T-cell (primary cell): ENCODE measurements at regions not wholly inside any gene's neighbourhood (a gene's known extent, or its start where the extent isn't known, plus 50 kb on each side); places are given as distances from the start of the nearest gene placed in this dataset.
"Not testable (repeated sequence)": the region's sequence is repeated elsewhere in the genome, so short reads cannot be mapped to it uniquely, and the experiment has no call there.

Experiments used
- ATAC-seq, 4 experiments: fragments of 200-7000 bp in 3 of 4; fragments of 150-1000 bp in 1 of 4; cut with Tn5 transposase; replicated peaks in 1 of 4; 1 replicate in 3 of 4; 2 replicates in 1 of 4; pipeline ENCODE4 v1.10.0; 2021; ENCODE audit warnings: moderate library complexity in 3 of 4, mild to moderate bottlenecking in 2 of 4, moderate number of reproducible peaks in 1 of 4
- CTCF ChIA-PET, 2 donors: fragments of 300-600 bp; sonication (Branson Sonifier 250); formaldehyde crosslinking; loops; one replicate each; lab custom pipeline; 2022; ENCODE audit warnings: antibody characterized with exemption in 2 of 2; lab: Charles Lee
- POLR2A ChIA-PET, 2 donors: fragments of 300-600 bp; sonication (Branson Sonifier 250); formaldehyde crosslinking; loops; one replicate each; lab custom pipeline; 2022; ENCODE audit warnings: antibody characterized with exemption in 2 of 2; lab: Charles Lee
- DNase-seq, 35 experiments: peaks; one replicate each; pipeline versions ENCODE4 v3.0.0 to v3.0.0-alpha.2; 2013 to 2023
- H3K27ac ChIP-seq: one replicate; pipeline ENCODE4 v1.5.1; 2013; ENCODE audit warnings: low read length
- H3K27me3 ChIP-seq, 2 experiments: replicated peaks in 1 of 2; 1 replicate in 1 of 2; 2 replicates in 1 of 2; pipeline versions ENCODE4 v1.6.1 to v1.7.0; 2013; ENCODE audit warnings: low read length in 1 of 2, mixed read lengths in 1 of 2; ENCODE audit not compliant: control insufficient read depth in 2 of 2, insufficient read depth in 2 of 2; ENCODE audit errors: extremely low read depth in 1 of 2
- H3K36me3 ChIP-seq, 2 donors: 1 replicate in 1 of 2; 2 replicates in 1 of 2; pipeline versions ENCODE4 v1.6.1 to v1.7.0; 2013; ENCODE audit warnings: low read length in 1 of 2; ENCODE audit not compliant: control insufficient read depth in 2 of 2, insufficient read depth in 1 of 2; ENCODE audit errors: extremely low read depth in 1 of 2
- H3K4me1 ChIP-seq, 2 experiments: 1 replicate in 1 of 2; 2 replicates in 1 of 2; pipeline versions ENCODE4 v1.6.1 to v1.7.0; 2013; ENCODE audit warnings: low read length in 2 of 2, mixed read lengths in 1 of 2; ENCODE audit not compliant: insufficient read depth in 2 of 2, control insufficient read depth in 1 of 2; ENCODE audit errors: extremely low read depth in 1 of 2
- H3K4me3 ChIP-seq, 2 donors: 1 replicate in 1 of 2; 2 replicates in 1 of 2; pipeline versions ENCODE4 v1.5.1 to v1.7.0; 2013; ENCODE audit warnings: mild to moderate bottlenecking in 2 of 2, low read length in 1 of 2, moderate library complexity in 1 of 2; ENCODE audit not compliant: control insufficient read depth in 1 of 2; ENCODE audit errors: extremely low read depth in 1 of 2
- H3K9me3 ChIP-seq: 2 replicates; pipeline ENCODE4 v1.7.0; 2013
- H3K27ac Mint-ChIP-seq, 2 donors: one replicate each; pipeline ENCODE4 v1.8.0; 2020 to 2021; ENCODE audit warnings: mild to moderate bottlenecking in 2 of 2, mixed read lengths in 2 of 2
- H3K27me3 Mint-ChIP-seq, 2 donors: one replicate each; pipeline ENCODE4 v1.8.0; 2021 to 2022; ENCODE audit warnings: mixed read lengths in 2 of 2
- H3K36me3 Mint-ChIP-seq: one replicate; pipeline ENCODE4 v1.8.0; 2021; ENCODE audit warnings: mixed read lengths
- H3K4me1 Mint-ChIP-seq, 3 donors: one replicate each; pipeline ENCODE4 v1.8.0; 2020 to 2022; ENCODE audit warnings: mixed read lengths in 3 of 3, mild to moderate bottlenecking in 1 of 3
- H3K4me3 Mint-ChIP-seq, 3 donors: one replicate each; pipeline ENCODE4 v1.8.0; 2020 to 2022; ENCODE audit warnings: mild to moderate bottlenecking in 3 of 3, mixed read lengths in 3 of 3, moderate library complexity in 3 of 3
- H3K9me3 Mint-ChIP-seq, 3 donors: one replicate each; pipeline ENCODE4 v1.8.0; 2020 to 2022; ENCODE audit warnings: mixed read lengths in 3 of 3
- WGBS: methylation state at CpG from one replicate; pipeline ENCODE4 v1.1.5; 2013; ENCODE audit warnings: missing lambda C conversion rate; ENCODE audit not compliant: insufficient coverage; 5-methylcytosine and 5-hydroxymethylcytosine counted together

DNA sequence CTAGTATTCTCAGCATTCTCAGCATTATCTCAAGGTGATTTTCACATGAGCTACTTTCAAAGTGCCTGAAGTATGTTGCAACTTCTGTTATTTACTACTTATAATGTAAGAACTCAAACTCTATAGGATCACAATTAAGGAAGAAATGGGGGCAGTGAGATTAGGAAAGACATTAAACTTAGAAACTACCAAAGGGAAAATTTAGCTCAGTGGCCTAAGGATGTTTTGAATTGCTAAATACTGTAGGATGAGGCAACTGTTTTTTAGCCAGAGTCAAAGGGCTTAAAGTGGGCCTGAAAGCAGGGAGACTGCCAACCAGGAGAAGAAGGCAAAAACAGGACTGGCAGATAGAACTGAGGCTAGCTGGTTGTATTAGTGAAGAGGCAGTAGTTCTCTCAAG lies 55.5 kb upstream of the MBNL1 start:
- no peaks in the 10 kb centered on the region for H3K27me3 Mint-ChIP-seq
- ChIA-PET CTCF (interaction anchor here (0.6 to 1.4 kb wide), 6 partner anchors 9 to 229 kb away, joined by 3 to 6 read pairs (median 4); no protein-coding TSS in a partner anchor), POLR2A (interaction anchor here (0.6 to 1.2 kb wide), 6 partner anchors 8 to 28 kb away, joined by 3 to 5 read pairs (median 3); no protein-coding TSS in a partner anchor)
- Histone ChIP-seq H3K27me3 (no peaks in the 10 kb centered on the region), H3K4me1 (no peaks in the 10 kb centered on the region), H3K27ac (no peak overlapping the region), H3K4me3 (no peak overlapping the region), H3K9me3 (no peaks in the 10 kb centered on the region), H3K36me3 (no peaks in the 10 kb centered on the region)
- peaks cover 65 to 70% (median 69%) of the 10 kb centered on the region in 3 donors for H3K4me1 Mint-ChIP-seq
- no peaks in the 10 kb centered on the region for H3K9me3 Mint-ChIP-seq
- H3K27ac Mint-ChIP-seq: peak overlapping the region; percentile 46 to 67
- peak overlapping the region in 1 of 3 donors; percentile 15 for H3K4me3 Mint-ChIP-seq
- DNase-seq (no peak), ATAC-seq (no peak)
- H3K36me3 Mint-ChIP-seq: no peaks in the 10 kb centered on the region

DNA sequence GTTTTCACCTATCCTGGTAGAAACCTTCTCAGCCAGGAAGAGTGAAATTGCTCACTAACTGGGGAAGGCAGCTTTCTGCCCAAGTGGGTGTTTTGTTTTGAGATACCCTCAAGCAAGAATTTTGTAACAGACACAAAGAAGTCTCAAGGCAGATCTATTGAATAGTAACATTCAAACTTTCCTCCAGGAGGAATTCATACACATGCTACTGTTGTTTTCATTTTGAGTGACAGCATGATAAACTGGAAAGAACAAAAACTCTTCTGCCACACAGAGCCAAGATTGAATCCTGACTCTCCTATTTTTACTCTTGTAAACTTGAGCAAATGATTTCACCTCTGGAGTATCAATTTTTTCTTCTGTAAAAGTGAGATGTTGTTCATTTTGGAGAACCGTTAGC lies 54.8 kb upstream of the MBNL1 start:
- POLR2A ChIA-PET: interaction anchor here in 1 of 2 donors (1.1 to 1.2 kb wide), 2 partner anchors 10 to 20 kb away, joined by 3 to 5 read pairs; no protein-coding TSS in a partner anchor
- Mint-ChIP-seq H3K27ac (peak overlapping the region; percentile 62 to 67), H3K27me3 (no peaks in the 10 kb centered on the region), H3K4me3 (peak overlapping the region in 1 of 3 donors; percentile 15), H3K4me1 (peaks cover 65 to 69% (median 69%) of the 10 kb centered on the region in 3 donors), H3K36me3 (no peaks in the 10 kb centered on the region), H3K9me3 (no peaks in the 10 kb centered on the region)
- Histone ChIP-seq H3K36me3 (no peaks in the 10 kb centered on the region), H3K27ac (no peak overlapping the region), H3K9me3 (no peaks in the 10 kb centered on the region), H3K27me3 (no peaks in the 10 kb centered on the region), H3K4me1 (peaks cover 0 to 2% of the 10 kb centered on the region in 2 experiments), H3K4me3 (no peak overlapping the region)
- CTCF ChIA-PET: interaction anchor here (1.0 to 1.4 kb wide), 2 partner anchors 30 kb away, joined by 4 to 6 read pairs; no protein-coding TSS in a partner anchor
- no CpG with 5 or more reads among the region's 1 CpG for WGBS
- ATAC-seq (no peak), DNase-seq (no peak)

DNA sequence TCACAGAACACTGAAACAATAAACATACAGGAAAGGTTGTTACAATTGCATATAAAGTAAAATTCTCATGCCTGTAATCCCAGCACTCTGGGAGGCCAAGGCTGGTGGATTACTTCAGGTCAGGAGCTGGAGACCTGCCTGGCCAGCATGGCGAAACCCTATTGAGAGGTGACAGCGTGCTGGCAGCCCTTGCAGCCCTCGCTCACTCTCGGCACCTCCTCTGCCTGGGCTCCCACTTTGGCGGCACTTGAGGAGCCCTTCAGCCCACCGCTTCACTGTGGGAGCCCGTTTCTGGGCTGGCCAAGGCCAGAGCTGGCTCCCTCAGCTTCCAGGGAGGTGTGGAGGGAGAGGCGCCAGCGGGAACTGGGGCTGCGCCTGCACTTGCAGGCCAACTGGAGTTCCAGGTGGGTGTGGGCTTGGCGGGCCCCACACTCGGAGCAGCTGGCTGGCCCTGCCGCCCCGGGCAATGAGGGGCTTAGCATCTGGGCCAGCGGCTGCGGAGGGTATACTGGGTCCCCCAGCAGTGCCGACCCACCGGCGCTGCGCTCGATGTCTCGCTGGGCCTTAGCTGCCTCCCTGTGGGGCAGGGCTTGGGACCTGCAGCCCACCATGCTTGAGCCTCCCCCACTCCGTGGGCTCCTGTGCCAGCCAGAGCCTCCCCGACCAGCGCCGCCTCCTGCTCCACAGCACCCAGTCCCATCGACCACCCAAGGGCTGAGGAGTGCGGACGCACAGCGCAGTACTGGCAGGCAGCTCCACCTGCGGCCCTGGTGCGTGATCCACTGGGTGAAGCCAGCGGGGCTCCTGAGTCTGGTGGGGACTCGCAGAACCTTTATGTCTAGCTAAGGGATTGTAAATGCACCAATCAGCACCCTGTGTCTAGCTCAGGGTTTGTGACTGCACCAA lies 51.5 kb upstream of the MBNL1 start:
- H3K4me3 ChIP-seq, H3K27ac ChIP-seq, H3K27me3 Mint-ChIP-seq, DNase-seq, H3K4me1 ChIP-seq, H3K36me3 ChIP-seq, H3K9me3 ChIP-seq, H3K27me3 ChIP-seq, H3K36me3 Mint-ChIP-seq, CTCF ChIA-PET, ATAC-seq, H3K9me3 Mint-ChIP-seq: not testable (repeated sequence)
- peak overlapping the region in 1 of 3 donors; percentile 74 for H3K4me3 Mint-ChIP-seq
- 97% methylated on average over 34 of the region's 34 CpGs for WGBS
- H3K27ac Mint-ChIP-seq: peak overlapping the region; percentile 79 to 97
- peaks cover 62 to 70% (median 67%) of the 10 kb centered on the region in 3 donors for H3K4me1 Mint-ChIP-seq
- POLR2A ChIA-PET: interaction anchor here (0.6 to 1.3 kb wide), 6 partner anchors 14 to 129 kb away, joined by 3 to 5 read pairs (median 4); partner anchors contain the start of gene MBNL1 (in 1 of the 2)

DNA sequence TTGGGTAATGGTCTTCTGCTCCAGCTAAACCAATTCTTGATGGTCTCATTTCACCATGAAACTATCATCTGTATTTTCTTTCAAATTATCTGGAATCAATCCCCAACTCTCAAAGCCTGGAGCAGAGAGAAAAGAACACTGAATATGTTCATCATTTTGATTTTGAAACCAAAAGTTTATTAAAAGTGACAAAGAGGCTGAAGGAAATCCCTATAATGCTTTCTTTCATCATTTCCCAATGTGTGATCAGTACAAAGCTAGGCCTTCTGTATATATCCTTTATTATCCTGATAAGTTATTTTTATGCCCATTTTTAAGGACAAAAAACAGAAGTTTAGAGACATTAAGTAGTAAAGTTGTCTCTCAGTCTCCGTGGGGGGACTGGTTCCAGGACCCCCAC lies 50.1 kb upstream of the MBNL1 start:
- peaks cover 64 to 71% (median 69%) of the 10 kb centered on the region in 3 donors for H3K4me1 Mint-ChIP-seq
- no peak overlapping the region for H3K4me3 ChIP-seq
- H3K36me3 Mint-ChIP-seq: no peaks in the 10 kb centered on the region
- DNase-seq: no peak
- H3K9me3 ChIP-seq: no peaks in the 10 kb centered on the region
- H3K4me1 ChIP-seq: peaks cover 0 to 2% of the 10 kb centered on the region in 2 experiments
- peak overlapping the region; percentile 50 for H3K27ac ChIP-seq
- H3K27ac Mint-ChIP-seq: peak overlapping the region; percentile 79 to 97
- peak in 2 of 4 experiments; percentile 5 to 39 for ATAC-seq
- no CpG with 5 or more reads among the region's 1 CpG for WGBS
- no peaks in the 10 kb centered on the region for H3K27me3 ChIP-seq
- ChIA-PET CTCF (no interaction called here), POLR2A (interaction anchor here (0.5 to 1.3 kb wide), 3 partner anchors 15 to 1722 kb away, joined by 3 to 5 read pairs (median 4); no protein-coding TSS in a partner anchor)
- H3K9me3 Mint-ChIP-seq: no peaks in the 10 kb centered on the region
- peak overlapping the region; percentile 69 to 79 (median 74) for H3K4me3 Mint-ChIP-seq
- no peaks in the 10 kb centered on the region for H3K36me3 ChIP-seq
- H3K27me3 Mint-ChIP-seq: no peaks in the 10 kb centered on the region
